Esophagus muscularis mucosa (tissue), 3 donors: ENCODE measurements at regions not wholly inside any gene's neighbourhood (a gene's known extent, or its start where the extent isn't known, plus 50 kb on each side); places are given as distances from the start of the nearest gene placed in this dataset.

Experiments used
- POLR2A ChIP-seq: fragments of 450-650 bp; IDR thresholded peaks from one replicate; pipeline ENCODE4 v1.6.1; 2017; ENCODE audit warnings: antibody characterized with exemption, moderate library complexity, mild to moderate bottlenecking, low read depth
- POLR2AphosphoS5 ChIP-seq, 2 donors: sonication (generic); formaldehyde crosslinking; IDR thresholded peaks; one replicate each; pipeline ENCODE4 v1.6.1; 2017; ENCODE audit warnings: antibody characterized with exemption in 2 of 2
- TF ChIP-seq, protein P1 (sequence below), 3 experiments: fragments of 200-600 bp in 2 of 3; fragments of 450-650 bp in 1 of 3; sonication (generic) in 2 of 3; IDR thresholded peaks; one replicate each; pipeline ENCODE4 v1.5.1; 2017 to 2019; ENCODE audit warnings: antibody characterized with exemption in 3 of 3, mild to moderate bottlenecking in 2 of 3, moderate library complexity in 1 of 3

DNA sequence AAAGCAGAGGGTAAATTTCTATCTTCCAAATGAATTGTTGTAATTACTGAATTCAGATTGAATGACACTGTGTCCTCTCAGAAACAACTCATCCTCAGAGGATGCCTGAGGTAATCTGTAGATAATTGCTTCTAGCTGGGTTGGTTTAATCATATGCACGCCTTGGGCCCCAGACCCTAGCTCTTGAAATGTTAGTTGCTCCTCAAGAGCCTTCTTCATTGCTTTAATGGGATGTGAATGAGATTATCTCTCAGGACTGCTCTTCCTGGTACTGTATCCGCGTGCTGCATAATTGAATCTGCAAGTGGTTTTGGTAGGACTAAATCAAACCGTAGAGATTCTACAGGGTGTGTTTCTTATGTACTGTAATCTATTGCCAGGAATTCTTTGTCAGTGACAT lies 569.3 kb upstream of the NEGR1 start:
- TF ChIP-seq, protein P1, sequence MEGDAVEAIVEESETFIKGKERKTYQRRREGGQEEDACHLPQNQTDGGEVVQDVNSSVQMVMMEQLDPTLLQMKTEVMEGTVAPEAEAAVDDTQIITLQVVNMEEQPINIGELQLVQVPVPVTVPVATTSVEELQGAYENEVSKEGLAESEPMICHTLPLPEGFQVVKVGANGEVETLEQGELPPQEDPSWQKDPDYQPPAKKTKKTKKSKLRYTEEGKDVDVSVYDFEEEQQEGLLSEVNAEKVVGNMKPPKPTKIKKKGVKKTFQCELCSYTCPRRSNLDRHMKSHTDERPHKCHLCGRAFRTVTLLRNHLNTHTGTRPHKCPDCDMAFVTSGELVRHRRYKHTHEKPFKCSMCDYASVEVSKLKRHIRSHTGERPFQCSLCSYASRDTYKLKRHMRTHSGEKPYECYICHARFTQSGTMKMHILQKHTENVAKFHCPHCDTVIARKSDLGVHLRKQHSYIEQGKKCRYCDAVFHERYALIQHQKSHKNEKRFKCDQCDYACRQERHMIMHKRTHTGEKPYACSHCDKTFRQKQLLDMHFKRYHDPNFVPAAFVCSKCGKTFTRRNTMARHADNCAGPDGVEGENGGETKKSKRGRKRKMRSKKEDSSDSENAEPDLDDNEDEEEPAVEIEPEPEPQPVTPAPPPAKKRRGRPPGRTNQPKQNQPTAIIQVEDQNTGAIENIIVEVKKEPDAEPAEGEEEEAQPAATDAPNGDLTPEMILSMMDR (IDR thresholded peaks at IDR 0.05) = no peak
- no peak for TF ChIP-seq POLR2AphosphoS5 (IDR thresholded peaks at IDR 0.05)
- TF ChIP-seq POLR2A = no peak
